NCI-H345 (cell line): ENCODE measurements at regions not wholly inside any gene's neighbourhood (a gene's known extent, or its start where the extent isn't known, plus 50 kb on each side); places are given as distances from the start of the nearest gene placed in this dataset.
A peak's percentile ranks its signal among the peaks of the same experiment; 100 is the strongest.

Experiments used
- DNase-seq: peaks from one replicate; lab custom pipeline; 2025; lab: John Stamatoyannopoulos, UW

GRCh38 chr20:6886065-6886729 lies 118.7 kb downstream of the BMP2 start:
- peak; percentile 87 for DNase-seq

GRCh38 chr20:6887966-6888365 lies 120.5 kb downstream of the BMP2 start:
- no peak for DNase-seq

DNA sequence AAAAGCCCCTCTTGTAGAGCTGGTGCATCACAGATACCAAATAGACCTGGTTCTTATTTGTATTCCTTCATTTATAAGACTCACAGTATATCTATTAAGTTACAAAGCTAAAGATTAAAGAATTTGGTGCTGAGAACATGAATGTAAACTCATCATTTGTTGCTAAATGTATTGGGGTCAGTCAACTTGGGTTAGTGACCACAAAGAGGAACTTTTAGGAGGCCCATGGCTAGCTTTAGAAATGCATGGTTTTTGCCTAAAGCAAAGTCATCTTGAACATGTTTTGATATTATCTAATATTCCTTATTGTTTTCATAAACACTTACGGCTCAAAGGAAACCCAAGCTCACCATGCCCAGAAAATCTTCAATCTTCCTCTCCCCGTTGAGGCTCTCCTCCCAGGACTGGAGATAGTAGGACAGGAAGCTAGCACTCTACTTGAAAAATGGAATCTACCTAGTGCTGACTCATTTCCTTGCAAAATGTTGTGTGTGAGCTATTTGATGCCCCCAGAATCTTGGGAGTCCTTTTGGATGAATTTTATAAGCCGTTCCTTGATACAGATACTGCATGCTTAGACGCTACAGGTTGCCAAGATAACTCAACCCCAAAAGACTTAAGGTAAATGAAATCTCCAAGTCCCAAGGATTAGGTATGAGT lies 121.4 kb downstream of the BMP2 start:
- DNase-seq: no peak

GRCh38 chr20:6892724-6893123 lies 125.2 kb downstream of the BMP2 start:
- no peak for DNase-seq

GRCh38 chr20:6898928-6899327 lies 131.4 kb downstream of the BMP2 start:
- peak; percentile 22 for DNase-seq

DNA sequence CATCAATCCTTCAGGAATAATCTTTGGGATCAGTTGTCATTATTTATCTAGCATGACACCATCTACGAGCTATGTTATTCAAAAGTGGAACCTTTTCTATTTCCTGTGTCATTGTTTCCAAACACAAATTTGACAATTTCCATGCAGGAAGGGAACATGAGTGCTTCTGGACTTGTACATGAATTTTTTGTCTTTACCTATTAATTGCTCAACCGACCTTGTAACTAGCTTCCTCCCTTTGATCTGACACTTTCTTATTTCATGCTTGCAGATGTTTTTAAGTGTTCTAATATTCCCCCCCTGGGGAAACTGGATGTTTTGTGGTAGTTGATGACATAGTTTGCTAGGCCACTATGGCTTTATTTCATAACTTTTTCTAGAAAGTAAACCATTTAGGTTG lies 139.4 kb downstream of the BMP2 start:
- DNase-seq: no peak

DNA sequence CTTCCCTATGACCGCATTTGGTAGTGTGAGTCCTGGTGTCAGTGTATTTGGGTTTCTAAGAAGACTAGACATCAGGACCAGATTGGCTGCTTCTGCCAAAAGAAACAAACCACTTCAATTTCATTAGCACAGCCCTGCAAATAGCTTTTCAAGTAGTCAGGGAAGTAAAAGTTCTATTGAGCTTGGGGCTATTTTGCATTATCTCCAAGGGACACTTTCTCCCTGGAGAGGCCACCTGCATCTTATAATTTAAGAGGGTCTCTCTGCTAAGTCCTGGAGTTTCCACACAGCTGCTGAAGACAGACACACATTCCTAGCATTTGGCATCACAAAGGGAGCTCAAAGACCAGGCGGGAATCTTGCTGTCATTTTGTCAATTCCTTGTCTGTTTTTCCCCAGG lies 141.2 kb downstream of the BMP2 start:
- DNase-seq: no peak

GRCh38 chr20:6909608-6910007 lies 142.1 kb downstream of the BMP2 start:
- DNase-seq: no peak

GRCh38 chr20:6914986-6915385 lies 147.5 kb downstream of the BMP2 start:
- no peak for DNase-seq

DNA sequence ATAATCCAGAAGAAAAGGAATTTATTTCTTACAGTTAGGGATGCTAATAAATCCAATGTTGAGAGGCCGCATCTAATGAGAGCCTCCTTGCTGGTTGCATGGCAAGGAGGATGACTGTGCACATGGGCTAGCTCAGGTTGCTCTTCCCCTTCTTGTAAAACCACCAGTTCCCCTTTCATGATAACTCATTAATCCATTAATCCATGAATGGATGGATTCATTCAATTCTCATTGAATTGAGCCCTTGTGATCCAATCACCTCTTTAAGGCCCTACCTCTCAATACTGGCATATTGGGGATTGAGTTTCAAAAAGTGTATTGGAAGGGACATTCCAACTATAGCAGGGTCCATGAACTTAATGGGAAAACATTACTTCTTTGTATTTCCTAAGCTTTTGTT lies 149.5 kb downstream of the BMP2 start:
- DNase-seq: no peak

DNA sequence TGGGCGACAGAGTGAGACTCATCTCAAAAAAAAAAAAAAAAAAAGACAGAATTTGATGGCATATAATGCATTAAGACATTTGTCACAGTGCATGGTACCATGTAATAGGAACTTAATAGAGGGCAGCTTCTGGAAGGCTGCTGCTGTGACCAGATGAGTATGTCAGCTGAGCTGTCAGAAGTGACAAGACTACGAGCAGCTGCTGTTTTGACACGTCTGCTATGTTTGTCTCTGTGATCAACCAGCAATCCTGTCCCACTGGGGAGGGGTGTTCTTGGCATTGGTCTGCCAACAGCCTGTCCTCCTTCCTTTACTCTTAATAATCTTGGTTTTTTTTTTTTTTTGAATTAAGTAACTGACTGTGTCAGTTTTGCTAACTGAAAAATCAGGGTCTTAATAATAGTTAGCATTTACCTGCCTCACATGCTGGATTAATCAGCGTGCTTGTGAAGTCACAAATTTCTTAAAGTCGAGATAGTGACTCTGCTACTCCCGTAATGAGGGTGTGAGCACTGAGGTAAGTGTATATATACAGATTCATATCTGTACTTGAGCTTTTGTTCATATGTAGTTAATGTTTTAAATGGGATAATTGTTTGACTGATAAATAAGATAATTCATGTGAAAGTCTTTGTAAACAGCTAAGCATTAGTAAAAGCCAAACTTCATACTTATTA lies 152.4 kb downstream of the BMP2 start:
- DNase-seq: no peak

- DNase-seq: no peak
Observed at GRCh38 chr20:6920991-6921613, 153.6 kb downstream of the BMP2 start.

DNA sequence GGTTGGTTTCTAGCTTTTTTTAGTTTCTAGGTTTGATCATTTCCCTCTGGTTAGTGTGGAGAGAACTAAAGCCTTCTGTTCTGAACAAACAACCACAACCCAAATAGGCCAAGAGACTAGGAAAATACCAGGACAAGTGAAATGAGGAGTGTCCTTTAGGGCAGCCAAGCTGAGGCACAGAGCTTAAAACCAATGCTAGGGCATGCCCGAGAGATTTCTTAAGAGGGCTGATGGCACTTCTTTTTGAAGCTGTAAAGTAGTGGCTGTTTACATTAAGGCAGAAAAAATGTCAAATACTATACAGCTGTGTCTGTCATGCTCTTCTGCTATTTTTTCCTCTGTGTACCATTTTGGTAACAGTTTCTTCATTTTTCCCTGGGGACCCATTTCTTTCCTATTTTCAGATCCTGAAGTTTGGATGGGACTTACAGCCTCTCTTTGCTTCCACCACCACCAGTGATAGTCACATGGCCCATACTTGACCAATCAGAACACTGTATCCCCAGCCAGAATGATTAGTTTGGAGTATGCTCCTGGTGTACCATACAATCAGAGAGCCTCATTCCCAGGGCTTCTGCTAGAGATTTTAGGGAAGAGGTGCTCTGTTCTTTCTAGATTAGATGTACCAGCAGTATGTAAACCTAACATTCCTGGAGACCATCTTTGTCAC lies 154.4 kb downstream of the BMP2 start:
- no peak for DNase-seq

- DNase-seq: no peak
Observed at GRCh38 chr20:6924681-6925080, 157.2 kb downstream of the BMP2 start.

- no peak for DNase-seq
Observed at GRCh38 chr20:6925744-6926278, 158.3 kb downstream of the BMP2 start.

DNA sequence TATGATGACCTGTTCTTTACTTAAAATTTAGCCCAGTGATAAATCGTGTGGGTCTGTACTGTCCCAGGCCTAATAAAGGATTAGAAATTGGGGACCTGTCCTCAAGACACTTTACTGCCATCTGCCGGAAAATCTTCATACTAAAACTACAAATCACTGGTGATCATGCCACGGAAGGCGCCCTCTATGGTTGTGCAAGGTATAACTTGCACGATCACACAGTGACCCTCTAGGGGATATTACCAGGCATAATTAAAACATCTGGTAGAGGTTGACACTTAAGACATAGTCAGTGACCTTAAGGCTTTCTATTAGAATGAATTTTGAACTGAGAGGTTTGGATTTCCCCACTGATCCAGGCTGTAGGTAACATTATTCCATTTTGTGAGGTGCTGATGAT lies 172.6 kb downstream of the BMP2 start:
- DNase-seq: no peak

- DNase-seq: no peak
Observed at GRCh38 chr20:6940876-6941275, 173.4 kb downstream of the BMP2 start.

DNA sequence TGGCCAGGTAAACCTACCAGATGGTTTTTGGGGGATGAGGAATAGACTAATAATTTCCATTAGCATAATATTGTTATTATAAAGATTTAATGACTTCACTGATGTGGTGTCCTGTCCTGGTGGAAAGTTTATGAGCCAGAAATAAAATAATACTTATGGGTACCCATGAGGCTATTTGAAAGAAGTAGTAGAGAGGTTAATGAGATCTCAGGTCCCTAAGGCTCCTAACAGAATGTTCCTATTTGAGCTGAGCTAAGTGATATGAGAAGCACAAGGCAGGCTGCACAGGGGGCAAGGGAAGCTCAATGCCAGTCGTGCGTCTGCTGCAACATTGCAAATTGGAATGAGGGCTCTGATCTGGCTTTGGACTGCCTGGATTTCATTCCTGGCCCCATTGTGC lies 174.1 kb downstream of the BMP2 start:
- no peak for DNase-seq

GRCh38 chr20:6942266-6942665 lies 174.8 kb downstream of the BMP2 start:
- no peak for DNase-seq

GRCh38 chr20:6944292-6944691 lies 176.8 kb downstream of the BMP2 start:
- no peak for DNase-seq

DNA sequence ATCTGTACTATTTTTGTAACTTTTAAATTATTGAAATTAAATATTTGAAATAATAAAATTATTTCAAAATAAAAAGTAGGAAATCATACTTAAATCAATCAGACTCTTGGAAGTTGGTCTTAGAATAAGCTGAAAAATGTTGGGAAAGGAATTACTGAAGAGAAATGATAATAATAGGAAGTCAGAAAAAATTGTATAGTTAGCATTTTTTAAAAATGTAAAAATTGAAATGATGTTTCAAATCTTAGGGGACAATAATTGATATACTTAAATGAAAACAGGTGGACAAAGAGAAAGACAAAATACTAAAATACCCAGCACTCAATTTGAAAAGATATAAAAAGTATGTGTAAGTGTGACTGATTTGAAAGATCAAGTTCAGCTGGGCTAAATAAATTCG lies 186.1 kb downstream of the BMP2 start:
- DNase-seq: no peak

GRCh38 chr20:6954219-6954618 lies 186.7 kb downstream of the BMP2 start:
- no peak for DNase-seq
